ENCODE measurements at regions not wholly inside any gene's neighbourhood (a gene's known extent, or its start where the extent isn't known, plus 50 kb on each side); places are given as distances from the start of the nearest gene placed in this dataset.

- no peaks in the 10 kb centered on the region for H3K27me3 ChIP-seq (ENCODE audit: control insufficient read depth in 2 of 2, insufficient read depth in 2 of 2, low read length in 2 of 2)
- dilution Hi-C loops (cut with MboI; ENCODE audit: extremely low pct_ligation_motif_present, low sequenced_read_pairs) (no loop called here), intact Hi-C loops (cut with micrococcal nuclease) (no loop called here)
- H3K27ac ChIP-seq (ENCODE audit: insufficient read depth, low read depth, low read length), result no peak overlapping the region
- no peak overlapping the region for H2AFZ ChIP-seq (ENCODE audit: low read depth, low read length)
- no peak overlapping the region for H3K9ac ChIP-seq (replicated peaks; ENCODE audit: extremely low read depth, insufficient read depth, low read length)
- ChIA-PET POLR2A (no interaction called here), CTCF (interaction anchor here (1.7 kb wide), 1 partner anchor 14 kb away, joined by 4 read pairs; no protein-coding TSS in a partner anchor)
- no TSS peak for BruUV-seq (replicated peaks)
- H3K4me1 ChIP-seq (ENCODE audit: control insufficient read depth, extremely low read depth, insufficient read depth, low read length), result peaks cover 10% of the 10 kb centered on the region
- no peaks in the 10 kb centered on the region for H3K9me3 ChIP-seq (replicated peaks; ENCODE audit: control insufficient read depth, insufficient read depth, low read length)
- H3K9me1 ChIP-seq (replicated peaks; ENCODE audit: control insufficient read depth, extremely low read depth, insufficient read depth, low read length), result no peaks in the 10 kb centered on the region
- H3K4me3 ChIP-seq (replicated peaks in 1 of 3; ENCODE audit: insufficient read depth in 1 of 3, low read depth in 1 of 3, low read length in 3 of 3), result no peak overlapping the region
- TF ChIP-seq FOS (IDR thresholded peaks at IDR 0.05; ENCODE audit: borderline replicate concordance, insufficient read depth, low read length) (no peak), POLR2AphosphoS5 (IDR thresholded peaks at IDR 0.05; ENCODE audit: insufficient read depth, low read depth, low read length) (no peak), GATA2 (IDR thresholded peaks at IDR 0.05; ENCODE audit: insufficient read depth, insufficient read length, low read depth, low read length) (no peak), EZH2 (IDR thresholded peaks at IDR 0.05; ENCODE audit: borderline replicate concordance, low read depth, low read length, severe bottlenecking) (no peak), MYC (IDR thresholded peaks at IDR 0.05; ENCODE audit: low read depth, low read length) (no peak), POLR2A (IDR thresholded peaks at IDR 0.05; ENCODE audit: low read depth, low read length) (no peak), JUN (IDR thresholded peaks at IDR 0.05; ENCODE audit: borderline replicate concordance, insufficient read depth, insufficient read length, low read depth) (no peak), MAX (IDR thresholded peaks at IDR 0.05; ENCODE audit: insufficient read depth, insufficient read length) (no peak)
- TF ChIP-seq, protein P1, sequence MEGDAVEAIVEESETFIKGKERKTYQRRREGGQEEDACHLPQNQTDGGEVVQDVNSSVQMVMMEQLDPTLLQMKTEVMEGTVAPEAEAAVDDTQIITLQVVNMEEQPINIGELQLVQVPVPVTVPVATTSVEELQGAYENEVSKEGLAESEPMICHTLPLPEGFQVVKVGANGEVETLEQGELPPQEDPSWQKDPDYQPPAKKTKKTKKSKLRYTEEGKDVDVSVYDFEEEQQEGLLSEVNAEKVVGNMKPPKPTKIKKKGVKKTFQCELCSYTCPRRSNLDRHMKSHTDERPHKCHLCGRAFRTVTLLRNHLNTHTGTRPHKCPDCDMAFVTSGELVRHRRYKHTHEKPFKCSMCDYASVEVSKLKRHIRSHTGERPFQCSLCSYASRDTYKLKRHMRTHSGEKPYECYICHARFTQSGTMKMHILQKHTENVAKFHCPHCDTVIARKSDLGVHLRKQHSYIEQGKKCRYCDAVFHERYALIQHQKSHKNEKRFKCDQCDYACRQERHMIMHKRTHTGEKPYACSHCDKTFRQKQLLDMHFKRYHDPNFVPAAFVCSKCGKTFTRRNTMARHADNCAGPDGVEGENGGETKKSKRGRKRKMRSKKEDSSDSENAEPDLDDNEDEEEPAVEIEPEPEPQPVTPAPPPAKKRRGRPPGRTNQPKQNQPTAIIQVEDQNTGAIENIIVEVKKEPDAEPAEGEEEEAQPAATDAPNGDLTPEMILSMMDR (IDR thresholded peaks at IDR 0.05; ENCODE audit: extremely low read depth in 1 of 2, insufficient read depth in 1 of 2, low read depth in 1 of 2, low read length in 2 of 2), result no peak
- FAIRE-seq (no peak), DNase-seq (ENCODE audit: low read depth, low spot score) (no peak)
- no peaks in the 10 kb centered on the region for H3K36me3 ChIP-seq (ENCODE audit: control insufficient read depth in 2 of 2, extremely low read depth in 1 of 2, insufficient read depth in 2 of 2, low read length in 2 of 2)
- H3K4me2 ChIP-seq (ENCODE audit: insufficient read depth, low read length), result no peak overlapping the region
- no peaks in the 10 kb centered on the region for H3K79me2 ChIP-seq (ENCODE audit: control insufficient read depth, insufficient read depth, low read length)
- H4K20me1 ChIP-seq (replicated peaks; ENCODE audit: control insufficient read depth, extremely low read depth, insufficient read depth, low read length), result no peaks in the 10 kb centered on the region
Measured at GRCh38 chr14:26123459-26123858, 474.4 kb downstream of the NOVA1 start.
